Endothelial cell of umbilical vein (primary cell): ENCODE measurements at regions not wholly inside any gene's neighbourhood (a gene's known extent, or its start where the extent isn't known, plus 50 kb on each side); places are given as distances from the start of the nearest gene placed in this dataset.

Source experiments
- BruUV-seq: library from RNA; stranded (reverse); fragments of 400-500 nt; replicated peaks from 2 replicates; lab custom pipeline; 2021; lab: Mats Ljungman, UMichigan
- CTCF ChIA-PET: fragments of 300-600, 350-600 bp; sonication (Branson Sonifier 250); formaldehyde crosslinking; loops from one replicate; lab custom pipeline; 2021; ENCODE audit warnings: antibody characterized with exemption, inconsistent platforms; lab: Charles Lee
- POLR2A ChIA-PET: fragments of 300-600, 350-600 bp; sonication (Branson Sonifier 250); formaldehyde crosslinking; loops from one replicate; lab custom pipeline; 2021; ENCODE audit warnings: antibody characterized with exemption, inconsistent platforms; lab: Charles Lee
- DNase-seq: peaks from one replicate; pipeline ENCODE4 v3.0.0-alpha.2; 2011; ENCODE audit warnings: low read depth, low spot score
- FAIRE-seq: peaks from 2 replicates; lab custom pipeline; 2011; peaks lifted over from hg19 to GRCh38; lab: Jason Lieb, UNC
- H2AFZ ChIP-seq: 2 replicates; pipeline ENCODE4 v1.6.0; 2012; ENCODE audit warnings: low read depth, low read length, control low read depth, inconsistent platforms
- H3K27ac ChIP-seq: 2 replicates; pipeline ENCODE4 v1.5.1; 2011; ENCODE audit warnings: low read depth, mild to moderate bottlenecking, control low read depth, low read length, moderate library complexity; ENCODE audit not compliant: insufficient read depth
- H3K27me3 ChIP-seq, 2 experiments: 2 replicates each; pipeline versions ENCODE4 v1.6.0 to v1.6.1; 2011; ENCODE audit warnings: low read length in 2 of 2, mixed read lengths in 1 of 2; ENCODE audit not compliant: control insufficient read depth in 2 of 2, insufficient read depth in 2 of 2
- H3K36me3 ChIP-seq, 2 experiments: 2 replicates in 1 of 2; 3 replicates in 1 of 2; pipeline ENCODE4 v1.5.1; 2011; ENCODE audit warnings: low read length in 2 of 2, mild to moderate bottlenecking in 1 of 2, moderate library complexity in 1 of 2; ENCODE audit not compliant: control insufficient read depth in 2 of 2, insufficient read depth in 2 of 2; ENCODE audit errors: extremely low read depth in 1 of 2
- H3K4me1 ChIP-seq: 3 replicates; pipeline ENCODE4 v1.5.1; 2011; ENCODE audit warnings: mild to moderate bottlenecking, low read length; ENCODE audit not compliant: control insufficient read depth, insufficient read depth; ENCODE audit errors: extremely low read depth
- H3K4me2 ChIP-seq: 2 replicates; pipeline ENCODE4 v1.6.1; 2011; ENCODE audit warnings: low read length, control low read depth, mixed read lengths; ENCODE audit not compliant: insufficient read depth
- H3K4me3 ChIP-seq, 3 experiments: fragments of 200-600 bp in 1 of 3; sonication (generic), shearing (Covaris generic) in 1 of 3; replicated peaks in 1 of 3; 2 replicates each; pipeline ENCODE4 v1.5.1; 2011 to 2016; ENCODE audit warnings: control low read depth in 3 of 3, low read length in 3 of 3, mild to moderate bottlenecking in 2 of 3, inconsistent platforms in 1 of 3, low read depth in 1 of 3, moderate library complexity in 1 of 3; ENCODE audit not compliant: insufficient read depth in 1 of 3
- H3K79me2 ChIP-seq: 2 replicates; pipeline ENCODE4 v1.6.0; 2012; ENCODE audit warnings: low read length, inconsistent platforms; ENCODE audit not compliant: control insufficient read depth, insufficient read depth
- H3K9ac ChIP-seq: replicated peaks from 2 replicates; pipeline ENCODE3; 2011; ENCODE audit warnings: low read length, control low read depth; ENCODE audit not compliant: insufficient read depth; ENCODE audit errors: extremely low read depth
- H3K9me1 ChIP-seq: replicated peaks from 3 replicates; pipeline ENCODE4 v1.6.0; 2011; ENCODE audit warnings: mild to moderate bottlenecking, low read length; ENCODE audit not compliant: control insufficient read depth, insufficient read depth; ENCODE audit errors: extremely low read depth
- H3K9me3 ChIP-seq: replicated peaks from 2 replicates; pipeline ENCODE4 v1.5.1; 2012; ENCODE audit warnings: low read length, inconsistent platforms; ENCODE audit not compliant: control insufficient read depth, insufficient read depth
- H4K20me1 ChIP-seq: replicated peaks from 2 replicates; pipeline ENCODE3; 2011; ENCODE audit warnings: mild to moderate bottlenecking, low read length; ENCODE audit not compliant: control insufficient read depth, insufficient read depth; ENCODE audit errors: extremely low read depth
- CTCF ChIP-seq, 2 donors: IDR thresholded peaks; 1 replicate in 1 of 2; 2 replicates in 1 of 2; pipeline ENCODE4 v1.5.1; 2011; ENCODE audit warnings: low read length in 2 of 2, mild to moderate bottlenecking in 2 of 2, moderate library complexity in 2 of 2, control low read depth in 1 of 2, inconsistent platforms in 1 of 2, low read depth in 1 of 2; ENCODE audit not compliant: insufficient read depth in 1 of 2; ENCODE audit errors: extremely low read depth in 1 of 2
- EZH2 ChIP-seq: IDR thresholded peaks from 2 replicates; pipeline ENCODE4 v1.6.1; 2012; ENCODE audit warnings: borderline replicate concordance, low read depth, mild to moderate bottlenecking, moderate library complexity, low read length, inconsistent platforms; ENCODE audit not compliant: severe bottlenecking
- GATA2 ChIP-seq: IDR thresholded peaks from 2 replicates; pipeline ENCODE4 v1.7.0; 2011; ENCODE audit warnings: low read depth, mild to moderate bottlenecking, moderate library complexity, mixed read lengths, low read length; ENCODE audit not compliant: insufficient read length, insufficient read depth
- MAX ChIP-seq: IDR thresholded peaks from 2 replicates; pipeline ENCODE4 v1.6.1; 2011; ENCODE audit not compliant: insufficient read depth, insufficient read length
- MYC ChIP-seq: IDR thresholded peaks from one replicate; pipeline ENCODE4 v1.6.1; 2011; ENCODE audit warnings: mild to moderate bottlenecking, low read depth, low read length
- POLR2A ChIP-seq: IDR thresholded peaks from 2 replicates; pipeline ENCODE4 v1.6.1; 2012; ENCODE audit warnings: low read depth, mild to moderate bottlenecking, control low read depth, low read length
- POLR2AphosphoS5 ChIP-seq: IDR thresholded peaks from 2 replicates; pipeline ENCODE4 v1.6.1; 2012; ENCODE audit warnings: low read depth, mild to moderate bottlenecking, control low read depth, low read length, moderate library complexity; ENCODE audit not compliant: insufficient read depth
- dilution Hi-C: fragments of 300-500 bp; cut with MboI; formaldehyde crosslinking; loops from one replicate; pipeline ENCODE4 v1.15.0; 2019; ENCODE audit warnings: low sequenced_read_pairs; ENCODE audit not compliant: extremely low pct_ligation_motif_present
- intact Hi-C: fragments of 100-400 bp; cut with micrococcal nuclease; formaldehyde crosslinking; loops from one replicate; pipeline ENCODE4 v1.10.0; 2022

GRCh38 chr7:142569851-142570250 lies 179.4 kb upstream of the PRSS1 start:
- dilution Hi-C loops (no loop called here), intact Hi-C loops (loop anchor here (2.0 kb wide), 1 partner anchor 17 kb away; no protein-coding TSS in a partner anchor)
- Histone ChIP-seq H3K9me3 (no peaks in the 10 kb centered on the region), H3K27ac (peak overlapping the region; percentile 38), H3K9ac (no peak overlapping the region), H3K4me3 (no peak overlapping the region), H3K79me2 (no peaks in the 10 kb centered on the region), H3K36me3 (no peaks in the 10 kb centered on the region), H3K27me3 (no peaks in the 10 kb centered on the region), H3K4me2 (no peak overlapping the region), H4K20me1 (no peaks in the 10 kb centered on the region), H3K4me1 (peaks cover 25% of the 10 kb centered on the region), H2AFZ (peak overlapping the region; percentile 43), H3K9me1 (no peaks in the 10 kb centered on the region)
- ChIA-PET CTCF (interaction anchor here (0.8 to 6.3 kb wide), 7 partner anchors 9 to 645 kb away, joined by 3 to 47 read pairs (median 24); no protein-coding TSS in a partner anchor), POLR2A (no interaction called here)
- DNase-seq (no peak), FAIRE-seq (no peak)
- BruUV-seq: no TSS peak
- TF ChIP-seq GATA2 (no peak), MYC (no peak), POLR2AphosphoS5 (no peak), POLR2A (no peak), EZH2 (no peak), MAX (no peak), CTCF (IDR thresholded peaks at IDR 0.05; ENCODE audit: extremely low read depth in 1 of 2, insufficient read depth in 1 of 2, low read depth in 1 of 2, low read length in 2 of 2) (no peak)
